OCI-LY3 (cell line): ENCODE measurements at regions not wholly inside any gene's neighbourhood (a gene's known extent, or its start where the extent isn't known, plus 50 kb on each side); places are given as distances from the start of the nearest gene placed in this dataset.

ENCODE experiments used
- H2AFZ ChIP-seq: fragments of 200-600, 300-600 bp; shearing (Covaris generic); 2 replicates; pipeline ENCODE4 v1.6.0; 2014; ENCODE audit warnings: antibody characterized with exemption, low read depth, low read length
- H3K27ac ChIP-seq: fragments of 200-600, 300-600 bp; sonication (generic); 2 replicates; pipeline ENCODE4 v1.5.1; 2014; ENCODE audit warnings: mild to moderate bottlenecking, low read length, moderate library complexity, mixed read lengths
- H3K27me3 ChIP-seq: fragments of 200-600, 300-600 bp; sonication (generic); 2 replicates; pipeline ENCODE4 v1.6.1; 2014; ENCODE audit warnings: low read depth, low read length, mixed read lengths
- H3K36me3 ChIP-seq: fragments of 200-600, 300-600 bp; sonication (generic); replicated peaks from 2 replicates; pipeline ENCODE3; 2014; ENCODE audit warnings: low read depth, low read length, mixed read lengths
- H3K4me1 ChIP-seq: fragments of 300-600, 200-600 bp; sonication (generic); 2 replicates; pipeline ENCODE4 v1.6.1; 2014; ENCODE audit warnings: low read length, mixed read lengths
- H3K4me2 ChIP-seq: fragments of 200-600, 300-600 bp; sonication (generic); 2 replicates; pipeline ENCODE4 v1.6.1; 2014; ENCODE audit warnings: low read length, mixed read lengths
- H3K4me3 ChIP-seq: fragments of 300-600, 200-600 bp; sonication (generic); 2 replicates; pipeline ENCODE4 v1.5.1; 2014; ENCODE audit warnings: antibody characterized with exemption, mild to moderate bottlenecking, low read length, moderate library complexity
- H3K79me2 ChIP-seq: fragments of 300-600, 200-600 bp; shearing (Covaris generic); 2 replicates; pipeline ENCODE4 v1.6.1; 2014; ENCODE audit warnings: mild to moderate bottlenecking, low read length, mixed read lengths
- H3K9ac ChIP-seq: fragments of 300-600, 200-600 bp; shearing (Covaris generic); 2 replicates; pipeline ENCODE4 v1.6.0; 2014; ENCODE audit warnings: mild to moderate bottlenecking, low read length, moderate library complexity
- H3K9me3 ChIP-seq: fragments of 200-600, 300-600 bp; shearing (Covaris generic); 2 replicates; pipeline ENCODE4 v1.6.1; 2014; ENCODE audit warnings: low read length, mixed read lengths; ENCODE audit not compliant: insufficient read depth
- H4K20me1 ChIP-seq: fragments of 200-600, 300-600 bp; sonication (generic); 2 replicates; pipeline ENCODE4 v1.6.1; 2016; ENCODE audit warnings: low read length, mixed read lengths; ENCODE audit not compliant: insufficient read depth
- CTCF ChIP-seq: fragments of 200-600, 300-600 bp; sonication (generic); IDR thresholded peaks from 2 replicates; pipeline ENCODE4 v1.5.1; 2014; ENCODE audit warnings: antibody characterized with exemption, low read length, low read depth
- EZH2phosphoT487 ChIP-seq: fragments of 200-600 bp; shearing (Covaris generic); IDR thresholded peaks from 2 replicates; pipeline ENCODE4 v1.6.1; 2018; ENCODE audit warnings: antibody characterized with exemption, mixed run types, low read depth

- H3K4me3 ChIP-seq: no peak overlapping the region
- H3K79me2 ChIP-seq: no peaks in the 10 kb centered on the region
- no peaks in the 10 kb centered on the region for H3K9me3 ChIP-seq
- H3K4me2 ChIP-seq: no peak overlapping the region
- no peaks in the 10 kb centered on the region for H3K4me1 ChIP-seq
- no peaks in the 10 kb centered on the region for H3K36me3 ChIP-seq
- H4K20me1 ChIP-seq: no peaks in the 10 kb centered on the region
- H3K27me3 ChIP-seq: peaks cover 4% of the 10 kb centered on the region; the same call in 1 of the 2 replicates
- H3K27ac ChIP-seq: no peak overlapping the region
- no peak overlapping the region for H2AFZ ChIP-seq
- no peak for TF ChIP-seq EZH2phosphoT487
- no peak for TF ChIP-seq CTCF
- H3K9ac ChIP-seq: no peak overlapping the region
These were observed 138.3 kb downstream of the CDC5L start for GRCh38 chr6:44525761-44526351.

GRCh38 chr6:44527181-44527580 lies 139.7 kb downstream of the CDC5L start:
- Histone ChIP-seq H3K4me3 (no peak overlapping the region), H3K4me2 (no peak overlapping the region), H3K27me3 (peaks cover 4% of the 10 kb centered on the region; the same call in 1 of the 2 replicates), H2AFZ (no peak overlapping the region), H3K79me2 (no peaks in the 10 kb centered on the region), H4K20me1 (no peaks in the 10 kb centered on the region), H3K9me3 (no peaks in the 10 kb centered on the region), H3K36me3 (no peaks in the 10 kb centered on the region), H3K9ac (no peak overlapping the region), H3K4me1 (no peaks in the 10 kb centered on the region), H3K27ac (no peak overlapping the region)
- no peak for TF ChIP-seq CTCF
- TF ChIP-seq EZH2phosphoT487: no peak

GRCh38 chr6:44527583-44528369 lies 140.3 kb downstream of the CDC5L start:
- H4K20me1 ChIP-seq: no peaks in the 10 kb centered on the region
- H3K4me1 ChIP-seq: no peaks in the 10 kb centered on the region
- no peak overlapping the region for H3K4me3 ChIP-seq
- no peak overlapping the region for H3K27ac ChIP-seq
- H3K9ac ChIP-seq: no peak overlapping the region
- no peaks in the 10 kb centered on the region for H3K36me3 ChIP-seq
- no peak overlapping the region for H2AFZ ChIP-seq
- TF ChIP-seq EZH2phosphoT487: no peak
- TF ChIP-seq CTCF: no peak
- H3K27me3 ChIP-seq: peaks cover 4% of the 10 kb centered on the region; the same call in 1 of the 2 replicates
- no peaks in the 10 kb centered on the region for H3K79me2 ChIP-seq
- no peak overlapping the region for H3K4me2 ChIP-seq
- H3K9me3 ChIP-seq: no peaks in the 10 kb centered on the region

- no peaks in the 10 kb centered on the region for H4K20me1 ChIP-seq
- no peak overlapping the region for H3K27ac ChIP-seq
- no peak overlapping the region for H3K4me2 ChIP-seq
- no peaks in the 10 kb centered on the region for H3K9me3 ChIP-seq
- TF ChIP-seq EZH2phosphoT487 (no peak), CTCF (no peak)
- no peaks in the 10 kb centered on the region for H3K4me1 ChIP-seq
- no peaks in the 10 kb centered on the region for H3K79me2 ChIP-seq
- H3K9ac ChIP-seq: no peak overlapping the region
- no peak overlapping the region for H2AFZ ChIP-seq
- no peak overlapping the region for H3K4me3 ChIP-seq
- peaks cover 4% of the 10 kb centered on the region; the same call in 1 of the 2 replicates for H3K27me3 ChIP-seq
- H3K36me3 ChIP-seq: no peaks in the 10 kb centered on the region
These were observed 140.8 kb downstream of the CDC5L start for GRCh38 chr6:44528370-44528644.
